IMR-90 (cell line): ENCODE measurements at regions not wholly inside any gene's neighbourhood (a gene's known extent, or its start where the extent isn't known, plus 50 kb on each side); places are given as distances from the start of the nearest gene placed in this dataset.
A peak's percentile ranks its signal among the peaks of the same experiment; 100 is the strongest.

Experiments
- ATAC-seq: fragments of 200-7000 bp; cut with Tn5 transposase; 2 replicates; pipeline ENCODE4 v1.9.1; 2020; ENCODE audit warnings: low read depth, mild to moderate bottlenecking, moderate library complexity
- BruUV-seq: library from RNA; stranded (reverse); fragments of 400-500 nt; replicated peaks from 2 replicates; lab custom pipeline; 2021; lab: Mats Ljungman, UMichigan
- CTCF ChIA-PET: fragments of 300-600 bp; formaldehyde crosslinking; extraction: SDS; loops from one replicate; lab custom pipeline; 2021; ENCODE audit warnings: antibody characterized with exemption; lab: Yijun Ruan, JAX
- POLR2A ChIA-PET: fragments of 300-600 bp; sonication (Branson Sonifier 250); formaldehyde crosslinking; loops from one replicate; lab custom pipeline; 2022; ENCODE audit warnings: antibody characterized with exemption; ENCODE audit not compliant: unreplicated experiment; lab: Charles Lee
- DNase-seq: peaks from one replicate; pipeline ENCODE4 v3.0.0; 2013
- H2AFZ ChIP-seq: replicated peaks from 2 replicates; pipeline ENCODE3; 2013; ENCODE audit warnings: low read length, mild to moderate bottlenecking; ENCODE audit not compliant: poor library complexity
- H2AK5ac ChIP-seq: 2 replicates; pipeline ENCODE4 v1.6.1; 2013; ENCODE audit warnings: low read depth, low read length, inconsistent platforms
- H2AK9ac ChIP-seq: replicated peaks from 2 replicates; pipeline ENCODE3; 2013; ENCODE audit warnings: mild to moderate bottlenecking, low read depth, low read length, moderate library complexity; ENCODE audit not compliant: poor library complexity
- H2BK120ac ChIP-seq: 2 replicates; pipeline ENCODE4 v1.6.1; 2013; ENCODE audit warnings: low read depth, low read length, inconsistent platforms
- H2BK15ac ChIP-seq: 3 replicates; pipeline ENCODE4 v1.6.1; 2013; ENCODE audit warnings: low read depth, low read length, inconsistent platforms
- H2BK20ac ChIP-seq: 2 replicates; pipeline ENCODE4 v1.6.1; 2013; ENCODE audit warnings: low read depth, mild to moderate bottlenecking, inconsistent platforms, low read length, moderate library complexity
- H2BK5ac ChIP-seq: 2 replicates; pipeline ENCODE4 v1.6.1; 2013; ENCODE audit warnings: mild to moderate bottlenecking, low read depth, low read length, inconsistent platforms; ENCODE audit not compliant: poor library complexity, severe bottlenecking
- H3K14ac ChIP-seq: replicated peaks from 2 replicates; pipeline ENCODE4 v1.6.1; 2013; ENCODE audit warnings: low read depth, low read length, inconsistent platforms
- H3K18ac ChIP-seq: 2 replicates; pipeline ENCODE4 v1.6.1; 2013; ENCODE audit warnings: low read depth, low read length, control low read depth
- H3K23ac ChIP-seq: 2 replicates; pipeline ENCODE4 v1.6.1; 2013; ENCODE audit warnings: low read depth, low read length, inconsistent platforms
- H3K27ac ChIP-seq: 2 replicates; pipeline ENCODE4 v1.5.1; 2013; ENCODE audit warnings: mild to moderate bottlenecking, control low read depth, low read length; ENCODE audit not compliant: insufficient read depth
- H3K27me3 ChIP-seq: 2 replicates; pipeline ENCODE4 v1.6.1; 2013; ENCODE audit warnings: low read length; ENCODE audit not compliant: control insufficient read depth, insufficient read depth
- H3K36me3 ChIP-seq: 2 replicates; pipeline ENCODE4 v1.6.1; 2013; ENCODE audit warnings: low read length, mixed read lengths; ENCODE audit not compliant: control insufficient read depth, insufficient read depth
- H3K4ac ChIP-seq: 2 replicates; pipeline ENCODE4 v1.6.1; 2013; ENCODE audit warnings: low read depth, low read length, inconsistent platforms
- H3K4me1 ChIP-seq: 2 replicates; pipeline ENCODE4 v1.6.1; 2013; ENCODE audit warnings: low read length, mixed read lengths; ENCODE audit not compliant: control insufficient read depth, insufficient read depth
- H3K4me2 ChIP-seq: 2 replicates; pipeline ENCODE4 v1.6.1; 2013; ENCODE audit warnings: low read depth, mild to moderate bottlenecking, control low read depth, low read length, moderate library complexity
- H3K4me3 ChIP-seq: 2 replicates; pipeline ENCODE4 v1.5.1; 2013; ENCODE audit warnings: low read depth, mild to moderate bottlenecking, control low read depth, low read length, moderate library complexity; ENCODE audit not compliant: insufficient read depth
- H3K56ac ChIP-seq: 2 replicates; pipeline ENCODE4 v1.6.1; 2013; ENCODE audit warnings: low read length, inconsistent platforms; ENCODE audit not compliant: insufficient read depth; ENCODE audit errors: extremely low read depth
- H3K79me1 ChIP-seq, 2 experiments: 2 replicates each; pipeline ENCODE4 v1.6.1; 2013; ENCODE audit warnings: low read length in 2 of 2, inconsistent platforms in 1 of 2, low read depth in 1 of 2
- H3K9ac ChIP-seq: 2 replicates; pipeline ENCODE4 v1.6.1; 2013; ENCODE audit warnings: low read depth, low read length, control low read depth
- H3K9me1 ChIP-seq: 2 replicates; pipeline ENCODE4 v1.6.1; 2013; ENCODE audit warnings: low read length, inconsistent platforms; ENCODE audit not compliant: insufficient read depth
- H3K9me3 ChIP-seq: 2 replicates; pipeline ENCODE4 v1.6.1; 2013; ENCODE audit warnings: low read length; ENCODE audit not compliant: control insufficient read depth, insufficient read depth
- H4K20me1 ChIP-seq: 2 replicates; pipeline ENCODE4 v1.6.1; 2013; ENCODE audit warnings: low read length, inconsistent platforms; ENCODE audit not compliant: insufficient read depth
- H4K5ac ChIP-seq: 2 replicates; pipeline ENCODE4 v1.6.1; 2013; ENCODE audit warnings: mild to moderate bottlenecking, low read depth, low read length, control low read depth
- H4K8ac ChIP-seq, 2 experiments: 2 replicates each; pipeline ENCODE4 v1.6.1; 2013; ENCODE audit warnings: low read depth in 2 of 2, low read length in 2 of 2, control low read depth in 1 of 2, inconsistent platforms in 1 of 2
- H4K91ac ChIP-seq: 2 replicates; pipeline ENCODE4 v1.6.1; 2013; ENCODE audit warnings: low read depth, low read length, inconsistent platforms; ENCODE audit not compliant: insufficient read depth
- FOS ChIP-seq: fragments of 150-350 bp; IDR thresholded peaks from 2 replicates; pipeline ENCODE4 v1.6.1; 2016; ENCODE audit warnings: low read depth, low read length
- MXI1 ChIP-seq: IDR thresholded peaks from 2 replicates; pipeline ENCODE4 v1.6.1; 2012; ENCODE audit warnings: low read depth, mild to moderate bottlenecking, low read length, moderate library complexity, borderline replicate concordance
- POLR2A ChIP-seq: IDR thresholded peaks from 2 replicates; pipeline ENCODE4 v1.6.1; 2012; ENCODE audit warnings: mild to moderate bottlenecking, low read depth, low read length
- RAD21 ChIP-seq: IDR thresholded peaks from 2 replicates; pipeline ENCODE4 v1.6.1; 2012; ENCODE audit warnings: low read length, improper control_type of control experiment
- RCOR1 ChIP-seq: IDR thresholded peaks from 2 replicates; pipeline ENCODE4 v1.6.1; 2012; ENCODE audit warnings: mild to moderate bottlenecking, low read length, improper control_type of control experiment; ENCODE audit not compliant: insufficient replicate concordance
- SMC3 ChIP-seq: fragments of 150-350 bp; IDR thresholded peaks from 2 replicates; pipeline ENCODE4 v1.6.1; 2016; ENCODE audit warnings: low read depth, mild to moderate bottlenecking, antibody characterized with exemption, low read length, moderate library complexity
- WGBS, 2 experiments: methylation state at CpG; one replicate each; pipeline versions ENCODE4 v1.1.5 to v1.1.7; 2013; ENCODE audit warnings: missing lambda C conversion rate in 2 of 2; ENCODE audit not compliant: insufficient read length in 1 of 2; ENCODE audit errors: extremely low coverage in 2 of 2; 5-methylcytosine and 5-hydroxymethylcytosine counted together
- dilution Hi-C: fragments of 300-500 bp; cut with HindIII; formaldehyde crosslinking; loops from one replicate; pipeline ENCODE4 v1.14.3; 2018; ENCODE audit warnings: low sequenced_read_pairs; ENCODE audit not compliant: unreplicated experiment
- in situ Hi-C: fragments of 300-500 bp; cut with MboI; formaldehyde crosslinking; loops from 3 replicates; pipeline ENCODE4 v1.14.3; 2019; ENCODE audit warnings: low sequenced_read_pairs, inconsistent platforms, mixed read lengths
- intact Hi-C: fragments of 100-400 bp; cut with micrococcal nuclease; formaldehyde crosslinking; loops from 2 replicates; pipeline ENCODE4 v1.10.0; 2022
- TF ChIP-seq, protein P1 (sequence below): fragments of 150-350 bp; IDR thresholded peaks from 2 replicates; pipeline ENCODE4 v1.6.1; 2017; ENCODE audit warnings: mild to moderate bottlenecking, antibody characterized with exemption, low read length, low read depth
- TF ChIP-seq, protein P2 (sequence below): conservative IDR thresholded peaks from 2 replicates; pipeline ENCODE4 v1.5.1; 2012; ENCODE audit warnings: mild to moderate bottlenecking, low read depth, low read length, improper control_type of control experiment

DNA sequence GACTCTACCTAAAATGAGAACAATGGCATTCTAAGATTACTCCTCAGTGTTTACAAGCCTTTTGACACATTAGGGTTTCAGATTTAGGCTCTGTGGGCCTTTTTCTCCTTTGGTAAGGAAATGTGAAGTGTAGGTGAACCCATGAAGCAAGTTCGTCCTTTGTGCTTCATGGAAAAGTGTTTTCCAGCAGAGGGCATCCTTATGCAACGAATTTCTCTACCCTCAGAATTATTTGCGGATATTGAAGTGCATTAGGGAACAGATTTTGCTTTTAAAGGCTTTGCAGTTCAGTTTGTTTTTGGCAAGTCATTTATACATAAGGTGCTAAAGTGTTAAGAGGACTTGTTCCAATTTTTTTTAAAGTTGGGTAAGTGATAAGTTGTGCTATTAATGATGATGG is 55.7 kb upstream of the FERMT1 start:
- Histone ChIP-seq H4K20me1 (no peaks in the 10 kb centered on the region), H3K4ac (no peak overlapping the region), H3K4me2 (no peak overlapping the region), H2BK20ac (no peak overlapping the region), H4K8ac (no peak overlapping the region), H3K79me1 (no peaks in the 10 kb centered on the region), H2AK9ac (no peak overlapping the region), H3K56ac (no peak overlapping the region), H2BK15ac (no peak overlapping the region), H3K4me1 (no peaks in the 10 kb centered on the region), H3K23ac (no peak overlapping the region), H3K9me1 (no peaks in the 10 kb centered on the region), H2AFZ (no peak overlapping the region), H2BK5ac (no peak overlapping the region), H4K91ac (no peak overlapping the region), H3K27ac (no peak overlapping the region), H3K36me3 (no peaks in the 10 kb centered on the region), H3K9me3 (no peaks in the 10 kb centered on the region), H2AK5ac (no peak overlapping the region), H3K9ac (no peak overlapping the region), H3K14ac (no peak overlapping the region), H3K18ac (no peak overlapping the region), H4K5ac (no peak overlapping the region), H3K27me3 (no peaks in the 10 kb centered on the region; the same call in 1 of the 2 replicates), H3K4me3 (no peak overlapping the region), H2BK120ac (no peak overlapping the region)
- ChIA-PET CTCF (no interaction called here), POLR2A (no interaction called here)
- BruUV-seq = no TSS peak
- in situ Hi-C loops (no loop called here), intact Hi-C loops (loop anchor here (1.0 to 10.0 kb wide), 6 partner anchors 459 to 1680 kb away; no protein-coding TSS in a partner anchor), dilution Hi-C loops (no loop called here)
- ATAC-seq (peak; percentile 56), DNase-seq (peak; percentile 51)
- TF ChIP-seq SMC3 = peak; percentile 45
- peak; percentile 62 for TF ChIP-seq RAD21
- TF ChIP-seq, protein P1, sequence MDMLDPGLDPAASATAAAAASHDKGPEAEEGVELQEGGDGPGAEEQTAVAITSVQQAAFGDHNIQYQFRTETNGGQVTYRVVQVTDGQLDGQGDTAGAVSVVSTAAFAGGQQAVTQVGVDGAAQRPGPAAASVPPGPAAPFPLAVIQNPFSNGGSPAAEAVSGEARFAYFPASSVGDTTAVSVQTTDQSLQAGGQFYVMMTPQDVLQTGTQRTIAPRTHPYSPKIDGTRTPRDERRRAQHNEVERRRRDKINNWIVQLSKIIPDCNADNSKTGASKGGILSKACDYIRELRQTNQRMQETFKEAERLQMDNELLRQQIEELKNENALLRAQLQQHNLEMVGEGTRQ = no peak
- TF ChIP-seq POLR2A = no peak
- no peak for TF ChIP-seq FOS
- TF ChIP-seq RCOR1 = no peak
- no peak for TF ChIP-seq MXI1
- TF ChIP-seq, protein P2, sequence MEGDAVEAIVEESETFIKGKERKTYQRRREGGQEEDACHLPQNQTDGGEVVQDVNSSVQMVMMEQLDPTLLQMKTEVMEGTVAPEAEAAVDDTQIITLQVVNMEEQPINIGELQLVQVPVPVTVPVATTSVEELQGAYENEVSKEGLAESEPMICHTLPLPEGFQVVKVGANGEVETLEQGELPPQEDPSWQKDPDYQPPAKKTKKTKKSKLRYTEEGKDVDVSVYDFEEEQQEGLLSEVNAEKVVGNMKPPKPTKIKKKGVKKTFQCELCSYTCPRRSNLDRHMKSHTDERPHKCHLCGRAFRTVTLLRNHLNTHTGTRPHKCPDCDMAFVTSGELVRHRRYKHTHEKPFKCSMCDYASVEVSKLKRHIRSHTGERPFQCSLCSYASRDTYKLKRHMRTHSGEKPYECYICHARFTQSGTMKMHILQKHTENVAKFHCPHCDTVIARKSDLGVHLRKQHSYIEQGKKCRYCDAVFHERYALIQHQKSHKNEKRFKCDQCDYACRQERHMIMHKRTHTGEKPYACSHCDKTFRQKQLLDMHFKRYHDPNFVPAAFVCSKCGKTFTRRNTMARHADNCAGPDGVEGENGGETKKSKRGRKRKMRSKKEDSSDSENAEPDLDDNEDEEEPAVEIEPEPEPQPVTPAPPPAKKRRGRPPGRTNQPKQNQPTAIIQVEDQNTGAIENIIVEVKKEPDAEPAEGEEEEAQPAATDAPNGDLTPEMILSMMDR = peak; percentile 61
- no CpG with 5 or more reads among the region's 3 CpGs for WGBS, 2 experiments
